ENCODE measurements at regions not wholly inside any gene's neighbourhood (a gene's known extent, or its start where the extent isn't known, plus 50 kb on each side); places are given as distances from the start of the nearest gene placed in this dataset.

DNA sequence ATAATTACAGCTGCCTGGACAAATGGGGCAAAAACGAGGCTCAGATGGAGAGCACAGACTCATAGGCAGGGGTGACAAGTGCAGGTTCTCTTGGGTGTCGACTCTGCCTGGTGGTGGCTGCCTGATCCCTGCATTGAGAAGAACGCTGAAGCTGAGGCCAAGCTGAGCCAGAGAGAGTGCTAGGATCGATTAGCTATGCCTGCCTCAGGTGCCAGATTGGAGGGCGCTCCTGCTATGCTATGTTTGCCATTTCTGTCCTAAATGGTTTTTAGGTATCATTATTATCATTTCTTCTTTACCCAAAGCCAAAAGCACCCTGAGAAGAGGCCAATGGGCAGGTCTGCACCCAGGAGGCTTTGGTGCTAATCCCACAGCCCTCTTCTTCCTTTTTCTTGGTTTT is 53.9 kb upstream of the SLC6A11 start:
- H3K4me3 ChIP-seq (ENCODE audit: low read length in 2 of 2), result no peak overlapping the region
- no peak overlapping the region for H3K27ac ChIP-seq (ENCODE audit: low read length)
- peaks cover 0 to 3% of the 10 kb centered on the region in 2 donors for H3K9me3 ChIP-seq (ENCODE audit: control insufficient read depth in 2 of 2, low read length in 2 of 2)
- H3K36me3 ChIP-seq (ENCODE audit: control insufficient read depth in 2 of 2, insufficient read depth in 2 of 2, low read length in 2 of 2), result no peaks in the 10 kb centered on the region
- H3K9ac ChIP-seq (ENCODE audit: low read length in 2 of 2), result no peak overlapping the region
- H3K27me3 ChIP-seq (ENCODE audit: control insufficient read depth in 1 of 2, insufficient read depth in 2 of 2, low read length in 2 of 2), result peaks cover 14 to 30% of the 10 kb centered on the region in 2 donors
- no peaks in the 10 kb centered on the region for H3K4me1 ChIP-seq (ENCODE audit: control insufficient read depth, insufficient read depth, low read length)

DNA sequence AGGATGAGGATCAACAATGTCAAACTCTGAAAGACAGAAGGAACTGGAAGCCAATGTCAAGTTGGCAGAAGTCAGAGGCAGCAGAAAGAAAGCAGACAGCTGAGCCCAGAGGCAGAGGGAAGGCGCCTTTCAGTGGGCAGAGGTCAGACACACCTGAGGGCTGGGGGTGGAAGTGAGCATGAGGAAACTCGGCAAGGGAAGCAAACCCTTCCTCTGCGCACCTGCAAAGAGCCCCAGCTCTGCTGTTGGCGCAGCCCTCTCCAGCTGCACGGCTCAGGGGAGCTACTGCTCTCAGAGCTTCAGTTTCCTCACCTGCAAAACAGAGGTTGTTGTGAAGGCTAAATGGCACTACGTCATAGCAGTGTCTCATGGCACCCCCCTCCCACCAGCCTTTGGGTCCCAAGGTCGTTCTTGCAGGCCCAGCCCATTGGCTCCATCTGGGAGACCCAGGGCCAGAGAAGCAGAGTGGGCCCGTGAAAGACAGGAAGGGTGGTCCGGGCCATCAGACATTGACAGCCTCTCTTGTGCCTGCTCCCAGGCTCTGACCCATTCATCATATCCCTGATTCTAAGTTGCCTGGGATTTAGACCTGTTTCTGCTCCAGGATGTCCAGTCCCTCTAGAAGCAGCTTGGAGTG is 53.3 kb upstream of the SLC6A11 start:
- Histone ChIP-seq H3K36me3 (ENCODE audit: control insufficient read depth in 2 of 2, insufficient read depth in 2 of 2, low read length in 2 of 2) (no peaks in the 10 kb centered on the region), H3K27ac (ENCODE audit: low read length) (no peak overlapping the region), H3K27me3 (ENCODE audit: control insufficient read depth in 1 of 2, insufficient read depth in 2 of 2, low read length in 2 of 2) (peaks cover 14 to 28% of the 10 kb centered on the region in 2 donors), H3K4me3 (ENCODE audit: low read length in 2 of 2) (no peak overlapping the region), H3K9me3 (ENCODE audit: control insufficient read depth in 2 of 2, low read length in 2 of 2) (peaks cover 0 to 3% of the 10 kb centered on the region in 2 donors), H3K9ac (ENCODE audit: low read length in 2 of 2) (no peak overlapping the region), H3K4me1 (ENCODE audit: control insufficient read depth, insufficient read depth, low read length) (no peaks in the 10 kb centered on the region)

DNA sequence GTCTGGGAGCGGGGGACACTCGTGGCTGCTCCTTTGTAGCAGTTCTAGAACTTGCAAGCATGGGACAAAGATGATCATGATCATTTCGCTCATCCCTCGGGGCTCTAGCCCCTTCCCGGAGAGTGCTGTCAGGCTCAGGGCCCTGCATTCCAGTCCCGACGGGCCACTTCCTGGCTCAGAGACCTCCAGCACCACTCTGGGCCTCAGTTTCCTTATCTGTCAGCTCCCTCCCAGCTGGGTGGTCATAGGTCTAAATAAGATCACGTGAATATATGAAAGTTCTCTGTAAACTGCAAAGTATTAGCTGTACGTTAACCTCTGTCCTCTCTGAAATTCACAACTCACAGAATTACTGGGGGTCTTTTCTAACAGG is 52.8 kb upstream of the SLC6A11 start:
- Histone ChIP-seq H3K27me3 (ENCODE audit: control insufficient read depth in 1 of 2, insufficient read depth in 2 of 2, low read length in 2 of 2) (peaks cover 14 to 28% of the 10 kb centered on the region in 2 donors), H3K9me3 (ENCODE audit: control insufficient read depth in 2 of 2, low read length in 2 of 2) (peaks cover 0 to 3% of the 10 kb centered on the region in 2 donors), H3K4me3 (ENCODE audit: low read length in 2 of 2) (no peak overlapping the region), H3K4me1 (ENCODE audit: control insufficient read depth, insufficient read depth, low read length) (no peaks in the 10 kb centered on the region), H3K36me3 (ENCODE audit: control insufficient read depth in 2 of 2, insufficient read depth in 2 of 2, low read length in 2 of 2) (no peaks in the 10 kb centered on the region), H3K9ac (ENCODE audit: low read length in 2 of 2) (no peak overlapping the region), H3K27ac (ENCODE audit: low read length) (no peak overlapping the region)

DNA sequence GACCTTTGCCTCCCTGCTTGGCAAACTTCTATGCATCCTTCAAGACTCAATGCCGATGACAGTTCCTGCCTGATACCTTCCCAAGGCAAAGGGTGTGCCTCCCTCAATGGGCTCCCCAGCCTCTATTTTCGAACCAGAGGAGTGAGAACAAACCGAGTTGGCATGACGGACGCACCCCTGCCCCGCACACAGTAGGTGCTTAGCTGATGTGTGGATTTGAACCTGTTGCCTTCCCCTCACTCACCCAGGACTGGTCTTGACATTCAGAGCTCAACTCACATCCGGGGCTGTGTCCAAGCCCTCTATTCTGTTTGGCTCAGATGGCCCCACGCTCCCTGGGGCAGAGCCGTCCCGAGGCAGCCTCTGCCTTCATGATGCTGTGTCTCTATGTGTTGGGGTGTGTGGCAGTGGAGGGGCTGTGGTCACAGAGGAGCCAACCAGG is 52.2 kb upstream of the SLC6A11 start:
- Histone ChIP-seq H3K4me1 (ENCODE audit: control insufficient read depth, insufficient read depth, low read length) (no peaks in the 10 kb centered on the region), H3K9me3 (ENCODE audit: control insufficient read depth in 2 of 2, low read length in 2 of 2) (peaks cover 0 to 3% of the 10 kb centered on the region in 2 donors), H3K9ac (ENCODE audit: low read length in 2 of 2) (no peak overlapping the region), H3K36me3 (ENCODE audit: control insufficient read depth in 2 of 2, insufficient read depth in 2 of 2, low read length in 2 of 2) (no peaks in the 10 kb centered on the region), H3K27me3 (ENCODE audit: control insufficient read depth in 1 of 2, insufficient read depth in 2 of 2, low read length in 2 of 2) (peaks cover 14 to 24% of the 10 kb centered on the region in 2 donors), H3K4me3 (ENCODE audit: low read length in 2 of 2) (no peak overlapping the region), H3K27ac (ENCODE audit: low read length) (no peak overlapping the region)

DNA sequence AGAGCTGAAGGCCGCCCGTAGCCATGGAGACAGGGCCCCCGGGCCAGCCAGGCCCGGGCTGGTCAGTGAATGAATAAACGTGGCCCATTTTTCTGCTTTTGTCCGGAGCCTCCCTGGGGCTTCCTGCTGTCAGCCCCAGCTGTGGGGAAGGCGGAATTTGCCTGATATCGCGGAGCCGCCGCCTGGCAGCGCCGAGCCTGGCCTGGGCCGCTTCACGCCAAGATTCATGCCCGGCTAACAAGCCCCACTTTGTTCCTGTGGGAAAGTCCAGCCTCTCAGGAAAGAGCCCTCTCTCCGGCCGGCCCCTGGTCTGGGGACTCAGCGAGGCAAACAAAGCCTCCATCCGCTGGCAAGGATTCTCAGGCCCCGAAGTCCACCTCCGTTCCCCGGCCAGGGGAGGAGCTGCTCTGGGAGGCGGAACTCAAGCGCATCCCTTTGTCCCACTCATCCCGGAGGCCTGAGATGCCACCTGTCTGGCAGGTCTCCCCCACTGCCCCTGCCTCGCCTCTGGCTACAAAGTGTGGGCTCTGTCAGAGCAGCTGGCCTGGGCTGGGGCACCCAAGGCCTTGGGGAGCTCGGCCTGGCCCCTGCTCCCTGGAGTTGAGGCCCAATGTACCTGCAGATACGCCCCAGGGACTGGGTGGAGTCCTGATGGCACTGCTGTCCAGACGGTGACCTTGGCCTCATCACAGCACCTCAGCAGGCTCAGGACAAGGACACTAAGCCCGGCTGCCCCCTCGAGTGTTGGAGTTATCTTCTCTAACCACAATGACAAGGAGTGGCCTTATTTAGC is 51.6 kb upstream of the SLC6A11 start:
- Histone ChIP-seq H3K9ac (ENCODE audit: low read length in 2 of 2) (no peak overlapping the region), H3K4me1 (ENCODE audit: control insufficient read depth, insufficient read depth, low read length) (no peaks in the 10 kb centered on the region), H3K36me3 (ENCODE audit: control insufficient read depth in 2 of 2, insufficient read depth in 2 of 2, low read length in 2 of 2) (no peaks in the 10 kb centered on the region), H3K27ac (ENCODE audit: low read length) (no peak overlapping the region), H3K4me3 (ENCODE audit: low read length in 2 of 2) (no peak overlapping the region), H3K9me3 (ENCODE audit: control insufficient read depth in 2 of 2, low read length in 2 of 2) (peaks cover 0 to 3% of the 10 kb centered on the region in 2 donors), H3K27me3 (ENCODE audit: control insufficient read depth in 1 of 2, insufficient read depth in 2 of 2, low read length in 2 of 2) (peaks cover 12 to 24% of the 10 kb centered on the region in 2 donors)

DNA sequence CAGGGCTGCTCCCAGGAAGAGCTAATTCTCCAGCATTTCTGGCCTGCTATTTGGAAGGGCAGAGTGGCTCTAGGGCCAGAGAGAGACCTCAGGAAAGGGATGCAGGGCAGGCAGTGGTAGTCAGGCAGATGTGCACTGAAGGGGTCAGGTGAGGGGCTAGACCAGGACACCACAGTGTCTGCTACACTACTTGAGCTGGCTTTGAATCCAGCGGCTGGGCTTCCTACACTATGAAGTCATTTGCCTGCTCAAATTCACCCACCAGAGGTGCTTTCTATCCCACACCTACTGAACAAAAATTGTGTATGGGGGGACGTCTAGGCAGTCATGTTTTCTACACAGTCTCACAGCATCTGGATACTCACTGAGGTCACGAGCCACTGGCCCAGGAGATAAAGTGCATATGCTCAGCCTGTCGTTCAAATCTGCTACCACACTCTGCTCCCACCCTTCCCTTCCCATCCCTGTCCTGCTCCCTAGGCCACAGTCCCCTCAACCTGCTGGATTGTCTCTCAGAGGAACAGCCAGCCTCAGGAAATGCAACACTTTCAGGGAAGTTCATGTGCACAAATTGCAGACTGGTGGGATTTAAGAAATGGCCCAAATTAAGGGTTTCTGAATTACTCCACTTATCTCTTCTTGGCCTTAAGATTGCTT is 49.9 kb upstream of the SLC6A11 start:
- H3K9me3 ChIP-seq (ENCODE audit: control insufficient read depth in 2 of 2, low read length in 2 of 2), result peaks cover 0 to 3% of the 10 kb centered on the region in 2 donors
- H3K4me1 ChIP-seq (ENCODE audit: control insufficient read depth, insufficient read depth, low read length), result no peaks in the 10 kb centered on the region
- H3K9ac ChIP-seq (ENCODE audit: low read length in 2 of 2), result no peak overlapping the region
- H3K27ac ChIP-seq (ENCODE audit: low read length), result no peak overlapping the region
- no peaks in the 10 kb centered on the region for H3K36me3 ChIP-seq (ENCODE audit: control insufficient read depth in 2 of 2, insufficient read depth in 2 of 2, low read length in 2 of 2)
- peaks cover 9 to 20% of the 10 kb centered on the region in 2 donors for H3K27me3 ChIP-seq (ENCODE audit: control insufficient read depth in 1 of 2, insufficient read depth in 2 of 2, low read length in 2 of 2)
- no peak overlapping the region for H3K4me3 ChIP-seq (ENCODE audit: low read length in 2 of 2)

Data from stomach smooth muscle (tissue), 2 donors.